Activated T-cell treated with anti-CD3 and anti-CD28 coated beads for 48 hours (primary cell): ENCODE measurements at regions not wholly inside any gene's neighbourhood (a gene's known extent, or its start where the extent isn't known, plus 50 kb on each side); places are given as distances from the start of the nearest gene placed in this dataset.
"Not testable (repeated sequence)": the region's sequence is repeated elsewhere in the genome, so short reads cannot be mapped to it uniquely, and the experiment has no call there.

Experiments used
- DNase-seq: peaks from one replicate; pipeline ENCODE4 v3.0.0-alpha.2; 2020; ENCODE audit warnings: low read depth

GRCh38 chr2:5148392-5149085 lies 543.6 kb upstream of the SOX11 start:
- DNase-seq: no peak

GRCh38 chr2:5150871-5151270 lies 541.3 kb upstream of the SOX11 start:
- no peak for DNase-seq

GRCh38 chr2:5164776-5165525 lies 527.2 kb upstream of the SOX11 start:
- DNase-seq: no peak

GRCh38 chr2:5172923-5173322 lies 519.3 kb upstream of the SOX11 start:
- no peak for DNase-seq

- no peak for DNase-seq
These were observed 518.2 kb upstream of the SOX11 start for GRCh38 chr2:5173876-5174535.

- no peak for DNase-seq
These were observed 517.0 kb upstream of the SOX11 start for GRCh38 chr2:5175231-5175630.

GRCh38 chr2:5176764-5177163 lies 515.4 kb upstream of the SOX11 start:
- no peak for DNase-seq

- DNase-seq: no peak
These were observed 509.2 kb upstream of the SOX11 start for GRCh38 chr2:5183031-5183430.

GRCh38 chr2:5187283-5187682 lies 504.9 kb upstream of the SOX11 start:
- no peak for DNase-seq

GRCh38 chr2:5188636-5189035 lies 503.5 kb upstream of the SOX11 start:
- no peak for DNase-seq

- DNase-seq: no peak
These were observed 502.2 kb upstream of the SOX11 start for GRCh38 chr2:5190023-5190422.

- DNase-seq: no peak
These were observed 496.5 kb upstream of the SOX11 start for GRCh38 chr2:5195636-5196035.

GRCh38 chr2:5203134-5203755 lies 488.9 kb upstream of the SOX11 start:
- no peak for DNase-seq

GRCh38 chr2:5206742-5207141 lies 485.4 kb upstream of the SOX11 start:
- DNase-seq: not testable (repeated sequence)

GRCh38 chr2:5215989-5216607 lies 476.1 kb upstream of the SOX11 start:
- no peak for DNase-seq

GRCh38 chr2:5227062-5227699 lies 465.0 kb upstream of the SOX11 start:
- DNase-seq: no peak

GRCh38 chr2:5229574-5229973 lies 462.6 kb upstream of the SOX11 start:
- DNase-seq: no peak

GRCh38 chr2:5230444-5230843 lies 461.7 kb upstream of the SOX11 start:
- no peak for DNase-seq

- no peak for DNase-seq
These were observed 461.3 kb upstream of the SOX11 start for GRCh38 chr2:5230855-5231254.

- no peak for DNase-seq
These were observed 460.9 kb upstream of the SOX11 start for GRCh38 chr2:5231287-5231686.

- no peak for DNase-seq
These were observed 457.6 kb upstream of the SOX11 start for GRCh38 chr2:5234563-5234962.

GRCh38 chr2:5235701-5236100 lies 456.5 kb upstream of the SOX11 start:
- DNase-seq: no peak
